ENCODE measurements at regions not wholly inside any gene's neighbourhood (a gene's known extent, or its start where the extent isn't known, plus 50 kb on each side); places are given as distances from the start of the nearest gene placed in this dataset.

GRCh38 chr4:140316799-140317198 is 56.6 kb upstream of the SCOC start:
- no peak for DNase-seq

DNA sequence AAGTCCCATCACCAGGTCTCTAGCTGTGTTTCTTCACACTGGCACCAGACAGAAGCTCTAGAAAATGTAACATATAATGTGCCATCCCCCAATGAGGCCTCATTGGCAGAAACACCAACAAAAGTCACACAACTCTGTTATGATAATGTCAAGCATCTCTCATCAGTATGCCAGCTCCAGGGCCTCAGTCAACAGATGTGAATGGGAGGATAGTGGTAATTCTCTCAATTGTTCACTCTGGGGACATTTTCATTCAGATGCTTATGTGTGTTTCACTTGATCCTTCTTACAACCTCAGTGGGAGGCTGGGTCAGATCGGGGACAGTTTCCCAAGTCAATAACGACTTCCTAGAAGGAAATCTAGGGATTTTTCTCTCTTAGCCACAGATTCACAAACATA is 57.5 kb upstream of the SCOC start:
- no peak for DNase-seq

DNA sequence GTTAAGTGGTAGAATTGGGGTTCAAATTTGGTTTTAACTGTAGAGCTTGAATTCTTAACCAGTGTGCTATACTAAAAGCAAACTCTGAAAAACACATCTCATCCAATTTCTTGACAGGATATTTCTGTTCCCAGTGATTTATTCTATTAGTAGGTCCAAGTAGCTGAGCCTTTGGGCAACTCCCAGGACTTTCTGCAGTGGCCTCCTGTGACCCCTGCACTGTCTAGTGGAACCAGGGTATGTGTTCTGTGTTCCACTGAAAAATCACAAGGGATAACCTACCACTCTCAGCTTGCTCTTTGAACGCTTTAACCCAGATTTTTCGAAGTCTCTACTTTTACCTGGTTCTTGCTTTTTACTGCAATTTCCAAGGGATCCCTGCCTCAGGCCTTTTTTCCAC is 58.0 kb upstream of the SCOC start:
- DNase-seq, result no peak

- DNase-seq, result no peak
Observed at GRCh38 chr4:140315019-140315418, 58.4 kb upstream of the SCOC start.

- DNase-seq, result no peak
Observed at GRCh38 chr4:140312100-140312499, 61.3 kb upstream of the SCOC start.

DNA sequence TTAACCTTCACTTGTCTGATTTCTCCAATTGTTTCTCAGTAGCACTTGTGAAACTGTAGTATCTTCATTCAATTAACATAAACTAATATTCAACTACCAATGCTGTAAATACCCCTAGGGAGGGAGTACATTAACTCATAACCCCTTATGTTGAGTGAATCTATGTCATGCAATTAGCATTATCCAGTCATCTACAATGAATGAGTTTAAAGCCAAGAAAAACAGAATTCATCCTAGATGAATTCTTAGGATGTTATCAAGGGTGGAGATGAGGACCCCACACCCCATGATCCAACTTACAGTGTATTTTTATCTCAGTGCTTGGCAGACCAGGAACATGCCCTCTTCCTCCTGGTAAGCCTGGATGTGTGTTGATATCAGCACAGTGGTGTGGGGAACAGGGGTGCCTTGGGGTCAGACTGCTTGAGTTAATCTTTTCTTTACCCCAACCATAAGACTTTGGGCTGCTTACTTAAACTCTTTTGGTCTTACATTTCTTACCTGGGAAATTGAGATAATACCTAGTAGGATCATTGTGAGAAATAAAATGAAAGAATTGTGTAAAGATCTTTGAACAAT is 62.1 kb upstream of the SCOC start:
- no peak for DNase-seq

DNA sequence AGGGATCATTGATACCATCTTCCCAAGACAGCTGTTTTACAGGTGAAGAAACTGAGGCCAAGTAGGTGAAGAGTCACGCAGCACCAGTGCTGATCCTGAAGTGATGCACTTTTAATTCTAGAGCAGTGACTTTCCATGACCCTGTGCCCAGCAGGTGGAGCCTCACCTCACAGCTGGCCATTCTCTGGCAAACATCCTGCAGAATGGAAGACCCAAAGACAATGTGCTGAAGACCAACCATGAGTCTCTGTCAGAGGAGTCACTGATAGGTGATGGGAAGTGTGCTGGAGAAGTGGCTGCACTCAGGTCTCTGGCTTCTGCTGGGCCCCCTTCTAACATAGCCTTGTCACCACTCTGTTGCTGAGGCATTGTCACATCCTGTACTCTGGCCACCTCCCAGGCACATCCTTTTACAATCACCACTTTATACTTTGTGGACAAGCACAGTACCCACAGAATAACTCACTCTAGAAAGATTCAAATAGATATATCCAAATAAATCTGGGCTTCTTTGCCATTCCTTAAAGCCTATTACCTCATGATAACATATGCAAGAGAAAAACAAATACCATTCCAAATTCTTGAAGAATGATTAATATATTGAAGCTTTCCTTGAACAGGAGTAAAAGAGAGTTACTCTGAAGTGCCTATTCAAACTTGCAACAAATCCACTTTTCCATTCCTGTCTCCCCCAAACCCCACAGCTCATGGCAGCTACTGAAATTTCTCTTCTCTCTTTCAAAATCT is 64.1 kb upstream of the SCOC start:
- DNase-seq, result no peak

DNA sequence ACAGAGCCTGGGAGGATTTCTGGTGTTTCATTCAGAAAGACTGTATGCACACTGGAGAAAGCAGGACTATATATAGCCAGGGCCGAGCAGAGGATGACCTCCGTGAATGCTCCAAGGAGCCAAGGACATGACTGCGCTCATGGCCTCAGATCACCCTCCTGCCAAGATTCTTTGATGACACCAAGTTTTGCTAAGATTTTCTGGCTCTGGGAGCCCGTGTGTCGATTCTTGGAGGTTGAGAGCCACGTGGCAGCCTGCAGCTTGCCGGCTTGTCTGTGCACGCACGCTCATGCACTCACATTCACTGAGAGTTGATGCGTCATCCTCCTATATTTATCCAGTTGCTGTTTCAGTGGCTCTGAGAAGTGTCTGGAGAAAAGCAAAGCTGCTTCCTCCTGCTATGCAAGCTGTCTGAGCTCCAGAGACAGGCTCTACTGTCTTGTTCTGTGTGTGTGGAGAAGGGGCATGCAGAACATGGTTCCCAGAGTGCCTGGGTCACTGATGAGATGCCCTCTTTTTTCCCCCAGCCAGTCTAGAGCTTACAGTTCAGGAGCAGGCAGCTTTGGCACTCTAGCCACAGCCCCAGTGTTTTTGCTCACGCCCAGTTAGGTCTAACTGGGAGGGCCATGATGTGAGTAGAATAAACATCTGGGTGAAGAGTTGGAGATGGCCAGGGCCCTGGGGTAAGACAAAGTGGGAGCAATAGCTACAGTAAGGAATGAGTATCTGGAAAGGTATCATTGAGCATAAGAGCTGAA is 64.9 kb upstream of the SCOC start:
- DNase-seq, result no peak

- DNase-seq, result no peak
Observed at GRCh38 chr4:140305053-140305452, 68.4 kb upstream of the SCOC start.

GRCh38 chr4:140304346-140304745 is 69.1 kb upstream of the SCOC start:
- no peak for DNase-seq

DNA sequence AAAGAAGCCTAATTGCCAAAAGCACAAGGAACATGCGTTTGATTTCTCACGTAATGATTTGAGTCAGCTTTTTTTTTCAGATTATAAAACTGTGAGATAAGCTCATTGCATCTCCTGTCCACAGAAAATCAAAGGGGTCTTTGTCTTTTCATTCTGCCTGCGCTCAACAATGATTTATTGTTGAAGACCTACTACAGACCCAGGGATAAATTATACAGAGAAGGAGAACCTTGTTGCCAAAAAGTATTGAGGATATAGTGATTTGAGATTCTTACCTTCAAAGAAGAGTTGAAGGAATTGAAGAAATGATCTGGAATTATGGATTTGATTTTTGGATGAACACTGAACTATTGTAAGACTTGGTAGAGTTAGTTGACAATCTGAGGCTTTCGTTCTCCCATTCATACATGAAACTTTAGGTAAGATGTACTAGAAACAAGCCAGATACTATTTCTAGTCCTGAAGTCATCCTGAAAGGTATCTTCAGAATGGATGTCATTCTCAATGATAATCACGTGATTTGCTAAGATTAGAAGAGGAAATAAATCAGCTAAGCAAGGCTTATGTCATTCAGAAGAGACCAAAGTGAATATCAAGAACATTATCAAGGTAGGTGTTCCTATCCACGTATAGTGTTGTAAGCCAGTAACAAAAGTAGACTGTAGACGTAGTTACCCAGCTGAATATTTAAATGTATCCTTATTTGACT is 71.1 kb upstream of the SCOC start:
- no peak for DNase-seq

- no peak for DNase-seq
Observed at GRCh38 chr4:140300271-140300970, 73.0 kb upstream of the SCOC start.

DNA sequence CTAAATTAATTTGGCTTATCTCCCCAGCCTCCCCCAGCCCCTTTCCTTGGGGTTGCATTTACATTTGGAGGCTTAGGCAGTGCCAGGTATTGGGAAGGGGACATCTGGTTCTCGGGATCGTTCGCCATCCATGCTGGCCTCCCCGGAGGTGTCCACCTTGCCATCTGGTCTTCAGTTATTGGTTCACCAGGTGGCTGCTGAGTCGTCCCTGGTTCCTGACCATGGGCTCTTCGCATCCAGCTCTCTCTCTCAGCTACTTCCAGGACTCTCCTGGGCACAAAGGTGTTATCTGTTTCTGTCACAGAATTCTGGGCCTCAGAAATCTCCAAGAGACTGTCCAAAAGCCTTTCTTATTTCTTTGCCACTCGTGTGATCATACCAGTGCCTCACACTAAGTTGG is 75.4 kb upstream of the SCOC start:
- DNase-seq, result no peak

- DNase-seq, result no peak
Observed at GRCh38 chr4:140297221-140297570, 76.2 kb upstream of the SCOC start.

GRCh38 chr4:140296335-140297220 is 76.9 kb upstream of the SCOC start:
- no peak for DNase-seq

DNA sequence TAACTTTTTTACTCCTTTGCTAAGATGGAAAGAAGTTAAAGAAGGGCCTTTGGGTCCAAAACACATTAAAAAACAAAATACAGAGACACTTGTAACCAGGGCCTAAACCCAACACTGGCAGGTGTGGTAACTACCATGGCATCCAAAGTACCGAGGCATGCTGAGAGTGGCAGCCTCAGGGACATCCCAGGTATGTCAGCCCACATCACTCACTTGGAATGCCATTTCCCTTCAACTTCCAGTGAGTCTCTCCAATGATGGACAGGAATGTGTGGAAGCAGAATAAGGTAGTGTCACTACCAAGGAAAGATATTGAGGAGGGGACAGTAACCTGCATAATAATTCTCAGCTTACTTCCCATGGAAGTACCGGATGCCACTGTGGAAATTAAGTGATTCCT is 79.5 kb upstream of the SCOC start:
- DNase-seq, result no peak

DNA sequence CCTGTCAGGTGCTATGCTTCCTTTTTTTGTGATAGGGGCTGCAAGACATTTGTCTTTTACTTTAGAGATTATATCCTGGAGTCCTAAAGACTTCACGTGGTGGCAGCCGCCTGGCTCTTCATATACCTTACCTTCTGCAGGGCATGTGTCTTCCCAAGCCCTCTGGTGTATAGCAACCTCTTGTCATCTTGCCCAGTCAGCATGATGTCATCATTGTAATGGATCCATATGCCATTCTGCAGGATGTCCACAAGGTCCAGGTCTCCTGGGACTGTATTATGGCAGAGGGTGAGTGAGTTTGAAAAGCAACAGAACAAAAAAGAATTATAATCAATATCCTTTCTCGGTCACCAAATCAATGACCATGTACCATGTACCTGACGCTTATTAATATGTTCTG is 82.2 kb upstream of the SCOC start:
- DNase-seq, result no peak

DNA sequence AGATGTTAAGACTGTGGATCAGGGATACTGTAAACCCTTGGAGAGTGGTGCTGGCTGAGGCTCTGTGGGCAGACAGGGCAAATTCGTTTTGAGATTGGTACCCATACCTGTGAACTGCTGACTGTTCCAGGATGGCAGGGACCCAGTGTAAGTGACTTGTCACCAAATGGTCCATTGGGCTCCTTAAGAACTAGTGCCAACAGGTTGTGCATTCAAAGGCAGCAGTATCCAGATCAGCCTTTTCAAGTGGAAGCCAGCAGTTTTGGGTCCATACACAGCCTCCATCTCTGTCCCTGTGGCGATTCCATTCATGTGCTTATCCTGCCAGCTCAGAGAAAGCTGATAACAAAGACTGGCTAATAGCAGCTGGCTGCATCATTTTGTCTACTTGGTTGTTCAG is 84.0 kb upstream of the SCOC start:
- no peak for DNase-seq

DNA sequence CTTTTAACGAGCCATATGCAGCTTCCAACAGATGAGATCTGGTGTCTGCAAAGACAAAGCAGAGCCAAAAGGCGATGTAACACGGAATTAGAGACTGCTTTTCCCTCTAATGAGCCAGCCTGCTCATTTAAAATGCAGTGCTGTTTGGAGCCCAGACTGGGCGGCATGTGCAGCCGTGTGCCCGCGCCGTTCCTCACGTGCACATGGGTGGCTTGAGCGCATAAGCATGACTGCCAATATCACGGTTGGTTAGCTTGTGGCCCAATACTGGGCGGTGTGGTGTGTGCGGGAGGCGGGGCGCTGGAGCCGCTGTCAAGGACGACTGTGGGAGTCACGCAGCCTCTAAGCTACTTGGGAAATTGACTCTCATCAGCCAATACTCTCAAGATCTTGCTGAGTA is 87.0 kb upstream of the SCOC start:
- no peak for DNase-seq

DNA sequence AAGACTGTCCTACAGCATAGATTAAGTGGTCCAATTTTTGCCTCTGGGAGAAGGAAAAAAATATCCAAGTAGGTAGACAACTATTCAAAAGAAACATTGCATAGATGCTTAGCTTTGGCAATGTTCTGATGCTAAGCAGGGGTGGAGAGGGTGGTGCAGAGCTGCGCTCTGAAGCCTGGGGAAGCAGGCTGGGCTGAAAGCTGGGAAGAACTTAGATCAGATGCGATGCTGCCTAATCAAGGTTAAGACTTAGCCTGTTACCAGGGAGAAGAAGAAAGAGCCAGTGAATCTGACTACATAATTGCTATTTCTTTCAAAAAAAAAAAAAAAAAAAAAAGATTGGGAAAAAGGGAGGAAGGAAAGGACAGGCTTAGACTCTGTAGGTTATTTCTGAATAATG is 89.0 kb upstream of the SCOC start:
- DNase-seq, result no peak

DNA sequence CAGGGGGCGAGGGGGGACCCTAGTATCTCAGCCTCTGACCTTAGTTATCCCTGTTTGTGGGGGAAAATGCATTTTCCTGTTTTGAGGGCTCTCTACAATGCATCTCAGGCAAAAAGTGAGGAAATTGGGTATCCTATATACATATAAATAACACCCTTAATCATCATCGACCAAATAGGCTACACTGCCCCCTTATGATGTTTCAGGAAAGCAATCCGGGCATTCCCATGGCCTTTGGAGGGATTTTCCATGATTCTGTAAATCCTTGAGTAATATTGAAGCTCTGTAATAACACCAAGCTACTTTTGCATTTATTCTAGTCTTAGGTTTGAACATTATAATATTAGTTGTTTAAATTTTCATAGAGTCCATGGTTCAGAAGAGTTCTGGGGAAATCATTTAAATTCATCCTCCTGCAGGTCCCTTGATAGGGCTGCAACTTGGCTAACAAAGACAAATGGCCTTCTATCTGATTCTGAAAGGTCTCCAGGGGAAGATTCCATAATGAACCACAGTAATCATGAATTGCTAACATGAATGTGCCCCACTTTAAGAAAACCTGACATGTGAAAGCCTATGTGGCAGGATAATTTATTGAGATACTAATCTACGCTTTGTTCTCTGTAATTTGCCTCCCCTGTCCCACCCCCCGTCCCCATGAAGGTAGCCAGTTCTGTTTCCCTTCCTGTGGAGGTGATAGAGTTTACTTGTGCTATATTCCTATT is 91.5 kb upstream of the SCOC start:
- DNase-seq, result no peak

Data from stimulated activated naive CD4-positive, alpha-beta T cell (primary cell).